Thymus (tissue), 11 donors: ENCODE measurements at regions not wholly inside any gene's neighbourhood (a gene's known extent, or its start where the extent isn't known, plus 50 kb on each side); places are given as distances from the start of the nearest gene placed in this dataset.
"Not testable (repeated sequence)": the region's sequence is repeated elsewhere in the genome, so short reads cannot be mapped to it uniquely, and the experiment has no call there.

Experiments
- DNase-seq, 9 donors: peaks; one replicate each; pipeline ENCODE4 v3.0.0-alpha.2; 2013; ENCODE audit warnings: low spot score in 9 of 9, low read depth in 6 of 9, missing footprints in 1 of 9
- H3K27ac ChIP-seq, 2 donors: one replicate each; pipeline ENCODE4 v1.5.1; 2013; ENCODE audit warnings: control low read depth in 1 of 2, low read depth in 1 of 2, low read length in 1 of 2, mild to moderate bottlenecking in 1 of 2, moderate library complexity in 1 of 2
- H3K27me3 ChIP-seq, 2 donors: one replicate each; pipeline ENCODE4 v1.5.1; 2013; ENCODE audit warnings: low read length in 1 of 2; ENCODE audit not compliant: control insufficient read depth in 2 of 2, insufficient read depth in 1 of 2
- H3K36me3 ChIP-seq, 2 donors: one replicate each; pipeline ENCODE4 v1.5.1; 2013; ENCODE audit warnings: low read length in 1 of 2, mild to moderate bottlenecking in 1 of 2, moderate library complexity in 1 of 2; ENCODE audit not compliant: control insufficient read depth in 2 of 2, insufficient read depth in 2 of 2
- H3K4me1 ChIP-seq, 2 donors: one replicate each; pipeline ENCODE4 v1.5.1; 2013; ENCODE audit warnings: low read length in 2 of 2; ENCODE audit not compliant: control insufficient read depth in 2 of 2, insufficient read depth in 2 of 2
- H3K4me3 ChIP-seq, 2 donors: one replicate each; pipeline ENCODE4 v1.5.1; 2013; ENCODE audit warnings: low read length in 2 of 2, control low read depth in 1 of 2, mild to moderate bottlenecking in 1 of 2
- H3K9me3 ChIP-seq, 2 donors: one replicate each; pipeline ENCODE4 v1.5.1; 2013; ENCODE audit warnings: low read length in 1 of 2, mild to moderate bottlenecking in 1 of 2; ENCODE audit not compliant: control insufficient read depth in 2 of 2, insufficient read depth in 1 of 2
- WGBS: extraction: QIAGEN DNeasy Blood & Tissue Kit; methylation state at CpG from one replicate; pipeline ENCODE4 v1.1.7; 2013; 5-methylcytosine and 5-hydroxymethylcytosine counted together
- donor health status: healthy.

GRCh38 chr18:52156166-52156565, 183.8 kb upstream of the DCC start:
- no peaks in the 10 kb centered on the region for H3K27me3 ChIP-seq
- H3K4me3 ChIP-seq: no peak overlapping the region
- H3K36me3 ChIP-seq: no peaks in the 10 kb centered on the region
- no peak for DNase-seq
- no peaks in the 10 kb centered on the region for H3K4me1 ChIP-seq
- H3K9me3 ChIP-seq: no peaks in the 10 kb centered on the region
- no peak overlapping the region for H3K27ac ChIP-seq

GRCh38 chr18:52160636-52161035, 179.4 kb upstream of the DCC start:
- Histone ChIP-seq H3K4me1 (no peaks in the 10 kb centered on the region), H3K27ac (no peak overlapping the region), H3K9me3 (peaks cover 0 to 3% of the 10 kb centered on the region in 2 donors), H3K36me3 (no peaks in the 10 kb centered on the region), H3K27me3 (no peaks in the 10 kb centered on the region), H3K4me3 (no peak overlapping the region)
- WGBS: 89% methylated on average over 2 of the region's 2 CpGs
- DNase-seq: no peak

GRCh38 chr18:52163478-52163877, 176.5 kb upstream of the DCC start:
- no peaks in the 10 kb centered on the region for H3K36me3 ChIP-seq
- H3K27ac ChIP-seq: no peak overlapping the region
- no peaks in the 10 kb centered on the region for H3K4me1 ChIP-seq
- H3K9me3 ChIP-seq: peaks cover 0 to 3% of the 10 kb centered on the region in 2 donors
- WGBS: 97% methylated on average over 1 of the region's 1 CpG
- H3K27me3 ChIP-seq: no peaks in the 10 kb centered on the region
- no peak overlapping the region for H3K4me3 ChIP-seq
- DNase-seq: no peak

GRCh38 chr18:52168131-52168530, 171.9 kb upstream of the DCC start:
- not testable (repeated sequence) for H3K27ac ChIP-seq, DNase-seq, H3K9me3 ChIP-seq, H3K27me3 ChIP-seq, H3K36me3 ChIP-seq, H3K4me1 ChIP-seq, H3K4me3 ChIP-seq
- WGBS: 75% methylated on average over 3 of the region's 3 CpGs

GRCh38 chr18:52174220-52174619, 165.8 kb upstream of the DCC start:
- no peaks in the 10 kb centered on the region for H3K4me1 ChIP-seq
- 96% methylated on average over 1 of the region's 1 CpG for WGBS

GRCh38 chr18:52175406-52175805, 164.6 kb upstream of the DCC start:
- no peak for DNase-seq
- WGBS: 88% methylated on average over 1 of the region's 1 CpG

More at GRCh38 chr18:52174220-52174619, 165.8 kb upstream of the DCC start:
- no peak overlapping the region for H3K4me3 ChIP-seq
- DNase-seq: no peak
- no peaks in the 10 kb centered on the region for H3K36me3 ChIP-seq
- no peak overlapping the region for H3K27ac ChIP-seq
- no peaks in the 10 kb centered on the region for H3K27me3 ChIP-seq
- H3K9me3 ChIP-seq: no peaks in the 10 kb centered on the region

GRCh38 chr18:52183107-52183506, 156.9 kb upstream of the DCC start:
- peaks cover 0 to 4% of the 10 kb centered on the region in 2 donors for H3K9me3 ChIP-seq
- no peaks in the 10 kb centered on the region for H3K27me3 ChIP-seq
- DNase-seq: no peak
- H3K36me3 ChIP-seq: no peaks in the 10 kb centered on the region
- H3K27ac ChIP-seq: no peak overlapping the region
- H3K4me3 ChIP-seq: no peak overlapping the region
- 97% methylated on average over 2 of the region's 2 CpGs for WGBS
- no peaks in the 10 kb centered on the region for H3K4me1 ChIP-seq

More at GRCh38 chr18:52175406-52175805, 164.6 kb upstream of the DCC start:
- Histone ChIP-seq H3K4me3 (no peak overlapping the region), H3K27me3 (no peaks in the 10 kb centered on the region), H3K9me3 (no peaks in the 10 kb centered on the region), H3K27ac (no peak overlapping the region), H3K36me3 (no peaks in the 10 kb centered on the region), H3K4me1 (no peaks in the 10 kb centered on the region)

- Histone ChIP-seq H3K27me3 (no peaks in the 10 kb centered on the region), H3K36me3 (no peaks in the 10 kb centered on the region), H3K4me1 (no peaks in the 10 kb centered on the region), H3K9me3 (no peaks in the 10 kb centered on the region), H3K27ac (no peak overlapping the region), H3K4me3 (no peak overlapping the region)
- DNase-seq: no peak
- 89% methylated on average over 3 of the region's 3 CpGs for WGBS
Observed at GRCh38 chr18:52190195-52190594, 149.8 kb upstream of the DCC start.

GRCh38 chr18:52190631-52191030, 149.4 kb upstream of the DCC start:
- no peaks in the 10 kb centered on the region for H3K4me1 ChIP-seq
- 65% methylated on average over 5 of the region's 5 CpGs for WGBS
- H3K27ac ChIP-seq: no peak overlapping the region
- H3K4me3 ChIP-seq: no peak overlapping the region
- H3K36me3 ChIP-seq: no peaks in the 10 kb centered on the region
- H3K27me3 ChIP-seq: no peaks in the 10 kb centered on the region
- H3K9me3 ChIP-seq: no peaks in the 10 kb centered on the region
- DNase-seq: no peak

- Histone ChIP-seq H3K36me3 (no peaks in the 10 kb centered on the region), H3K9me3 (no peaks in the 10 kb centered on the region), H3K27me3 (no peaks in the 10 kb centered on the region), H3K4me1 (no peaks in the 10 kb centered on the region), H3K4me3 (no peak overlapping the region), H3K27ac (no peak overlapping the region)
- no peak for DNase-seq
- 96% methylated on average over 1 of the region's 1 CpG for WGBS
Observed at GRCh38 chr18:52200406-52200805, 139.6 kb upstream of the DCC start.
